ENCODE measurements at regions not wholly inside any gene's neighbourhood (a gene's known extent, or its start where the extent isn't known, plus 50 kb on each side); places are given as distances from the start of the nearest gene placed in this dataset.

DNA sequence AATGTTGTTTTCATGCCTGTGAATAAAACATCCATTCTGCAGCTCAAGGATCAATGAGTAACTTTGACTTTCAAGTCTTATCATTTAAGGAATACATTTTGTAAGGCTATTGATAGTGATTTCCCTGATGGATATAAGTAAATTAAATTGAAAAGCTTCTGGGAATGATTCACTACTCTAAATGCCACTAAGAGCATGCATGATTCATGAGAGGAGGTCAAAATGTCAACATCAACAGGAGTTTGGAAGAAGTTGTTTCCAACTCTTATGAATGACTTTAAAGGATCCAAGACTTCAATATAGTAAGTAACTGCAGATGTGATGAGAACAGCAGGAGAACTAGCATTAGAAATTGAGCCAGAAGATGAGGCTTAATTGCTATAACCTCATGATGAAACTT is 1487.3 kb downstream of the PCDH7 start:
- no peak for DNase-seq

GRCh38 chr4:32215277-32215676 is 1495.1 kb downstream of the PCDH7 start:
- no peak for DNase-seq

DNA sequence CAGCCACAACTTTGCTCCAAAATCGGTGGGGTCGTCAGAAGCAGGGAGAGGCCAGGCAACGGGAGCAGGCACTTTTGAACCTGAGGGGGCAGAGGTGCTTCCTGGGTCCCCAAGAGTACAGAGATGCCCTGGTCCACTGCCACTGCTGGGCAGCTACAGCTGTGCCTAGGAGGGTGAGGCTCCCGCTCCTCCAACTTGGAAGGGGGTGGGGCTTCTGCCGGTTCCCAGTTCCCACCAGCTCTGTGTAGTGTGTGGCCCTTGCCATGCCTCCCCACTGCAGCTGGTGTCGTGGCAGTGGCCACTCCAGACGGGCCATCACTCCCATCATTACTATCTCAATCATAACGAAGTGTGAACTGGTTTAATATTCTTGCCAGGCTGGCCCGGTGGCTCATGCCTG is 1496.3 kb downstream of the PCDH7 start:
- no peak for DNase-seq

DNA sequence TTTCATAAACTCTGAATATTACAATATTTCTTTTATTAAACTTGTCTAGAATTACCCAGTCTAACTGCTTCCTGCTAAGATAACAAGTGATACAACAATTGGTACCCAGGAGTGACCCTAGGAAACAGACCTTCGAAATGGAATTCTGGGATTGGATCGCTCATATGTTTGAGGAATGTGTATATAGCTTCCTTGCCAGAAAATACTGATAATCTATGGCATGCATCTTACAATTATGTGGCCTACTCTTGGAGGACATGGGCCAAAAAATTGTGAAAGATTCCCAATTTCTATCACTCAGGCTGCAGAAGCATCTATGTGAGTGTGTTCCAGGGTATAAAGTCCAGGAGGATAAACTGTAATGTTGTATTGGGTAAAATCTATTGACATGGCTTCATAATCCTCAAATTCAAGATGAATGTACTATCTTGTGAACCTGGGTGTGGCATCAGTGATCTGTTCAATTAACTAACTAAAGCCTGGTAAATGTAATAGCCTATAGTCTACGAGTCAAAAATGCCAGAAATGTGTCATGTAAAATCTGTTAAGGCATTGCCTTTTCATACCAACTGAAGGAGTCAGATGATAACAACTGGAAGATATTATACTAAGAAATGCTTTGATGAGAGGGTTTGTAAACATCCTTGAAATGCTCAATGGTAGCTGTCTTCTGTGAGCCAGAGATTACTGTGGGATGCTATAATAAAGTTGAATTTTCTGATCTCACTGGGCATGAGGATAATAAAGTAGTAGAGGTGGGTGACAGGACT is 1499.3 kb downstream of the PCDH7 start:
- no peak for DNase-seq

DNA sequence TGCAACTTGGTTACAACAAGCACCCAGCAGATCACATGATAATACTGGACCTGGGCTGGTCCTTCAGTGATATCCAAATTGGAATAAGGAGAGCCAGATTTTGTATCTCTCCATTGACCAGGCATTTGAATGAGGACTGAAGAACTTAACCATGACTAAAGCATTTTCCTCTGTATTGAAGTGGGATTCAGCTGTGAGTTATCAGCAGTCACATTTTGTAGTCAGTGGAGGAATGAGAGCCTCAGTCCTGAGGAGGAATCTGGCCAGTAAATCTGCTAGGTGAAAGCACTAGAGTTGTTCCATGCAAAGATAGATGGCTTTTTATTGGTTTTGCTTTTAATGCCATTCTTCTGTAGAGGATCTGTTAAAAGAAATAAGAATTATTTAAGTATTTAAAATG is 1506.0 kb downstream of the PCDH7 start:
- no peak for DNase-seq

- no peak for DNase-seq
These were observed 1506.6 kb downstream of the PCDH7 start for GRCh38 chr4:32226733-32227132.

DNA sequence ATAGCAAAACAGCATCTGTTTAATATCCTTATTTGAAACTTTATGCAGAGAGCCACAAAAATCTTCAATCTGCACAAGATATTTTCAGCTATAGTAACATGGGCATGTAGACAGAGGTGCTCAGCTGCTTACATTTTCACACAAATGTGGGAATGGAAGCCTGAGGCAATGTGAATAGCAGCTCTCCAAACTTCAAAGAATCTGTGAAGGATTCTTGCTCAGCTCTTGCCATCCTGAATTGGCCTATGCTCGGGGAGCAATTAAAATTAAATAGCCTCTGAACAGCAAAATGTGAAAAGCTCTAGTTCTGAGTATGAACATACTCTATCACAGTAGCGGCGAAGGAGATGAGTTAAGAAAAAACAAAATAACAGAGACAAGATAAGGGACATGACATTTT is 1523.8 kb downstream of the PCDH7 start:
- no peak for DNase-seq

DNA sequence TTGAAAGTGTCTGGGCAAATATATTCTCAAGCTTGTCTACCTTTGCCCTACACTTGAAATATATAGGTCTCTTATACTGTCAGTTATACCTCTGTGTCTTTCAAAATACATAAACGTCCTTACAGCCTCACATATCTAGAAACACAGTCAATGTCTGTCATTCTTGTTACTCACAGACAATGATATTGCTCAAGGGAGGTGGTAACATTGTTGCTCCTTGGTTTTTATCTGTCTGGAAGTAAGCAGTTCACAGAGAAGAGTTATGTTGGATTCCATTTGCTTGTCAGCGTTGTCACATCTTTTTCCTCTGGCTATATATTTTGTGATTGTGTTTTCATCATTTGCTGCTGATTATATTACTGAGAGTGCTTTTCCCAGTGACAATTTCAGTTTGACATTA is 1528.9 kb downstream of the PCDH7 start:
- DNase-seq = no peak

DNA sequence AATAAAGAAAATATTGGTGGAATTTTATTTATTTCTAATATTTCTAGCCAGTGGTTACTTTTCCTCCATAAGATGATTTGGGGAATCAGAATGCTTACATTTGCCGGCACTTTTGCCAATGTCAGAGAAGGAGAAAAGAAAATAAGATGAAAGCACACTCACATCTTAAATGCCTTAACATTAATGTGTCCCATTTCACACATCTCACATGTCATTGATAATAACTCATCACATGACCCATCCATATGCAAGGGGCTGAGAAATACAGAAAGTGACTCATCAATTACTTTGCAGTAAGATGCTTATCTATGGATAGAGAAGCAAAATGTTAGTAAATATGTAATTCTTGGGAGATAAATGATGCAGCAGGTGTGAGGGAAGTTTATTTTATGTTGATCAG is 1531.0 kb downstream of the PCDH7 start:
- DNase-seq = no peak

- no peak for DNase-seq
These were observed 1531.8 kb downstream of the PCDH7 start for GRCh38 chr4:32251926-32252325.

DNA sequence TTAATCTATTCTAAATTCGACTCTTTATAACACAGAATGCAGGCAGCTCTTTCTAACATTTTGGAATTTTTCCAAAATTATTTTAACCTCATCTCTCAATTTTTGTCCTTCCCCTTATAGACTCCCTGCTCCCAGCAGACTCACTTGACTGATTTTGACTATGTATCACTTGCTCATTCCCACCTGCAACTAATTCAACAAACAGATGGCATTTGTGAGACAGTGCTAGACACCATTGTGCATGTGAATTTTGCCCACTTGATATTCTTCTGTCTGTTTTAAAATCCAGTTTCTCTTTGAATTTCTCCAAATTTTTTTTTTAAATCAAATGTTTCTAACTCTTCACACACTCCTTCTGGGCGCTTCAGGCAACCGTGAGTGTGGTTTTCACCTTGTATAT is 1534.0 kb downstream of the PCDH7 start:
- DNase-seq = no peak

DNA sequence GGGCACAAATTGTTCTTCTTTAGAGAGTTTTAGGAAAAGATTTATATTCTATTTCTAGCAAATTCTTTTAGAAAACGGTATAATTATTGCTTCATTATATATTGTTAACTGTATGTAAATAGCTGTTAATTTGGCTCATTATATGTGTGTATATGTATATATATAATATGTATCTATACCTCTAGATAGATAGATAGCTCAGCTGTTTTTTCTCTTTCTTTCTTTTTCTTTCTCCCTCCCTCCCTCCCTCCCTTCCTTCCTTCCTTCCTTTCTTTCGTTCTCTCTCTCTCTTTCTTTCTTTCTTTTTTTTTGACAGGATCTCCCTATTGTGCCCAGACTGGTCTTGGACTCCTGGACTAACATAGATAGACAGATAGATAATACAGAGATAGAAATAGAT is 1538.8 kb downstream of the PCDH7 start:
- DNase-seq = no peak

GRCh38 chr4:32261196-32261595 is 1541.0 kb downstream of the PCDH7 start:
- no peak for DNase-seq

- DNase-seq = no peak
These were observed 1548.7 kb downstream of the PCDH7 start for GRCh38 chr4:32268863-32269262.

DNA sequence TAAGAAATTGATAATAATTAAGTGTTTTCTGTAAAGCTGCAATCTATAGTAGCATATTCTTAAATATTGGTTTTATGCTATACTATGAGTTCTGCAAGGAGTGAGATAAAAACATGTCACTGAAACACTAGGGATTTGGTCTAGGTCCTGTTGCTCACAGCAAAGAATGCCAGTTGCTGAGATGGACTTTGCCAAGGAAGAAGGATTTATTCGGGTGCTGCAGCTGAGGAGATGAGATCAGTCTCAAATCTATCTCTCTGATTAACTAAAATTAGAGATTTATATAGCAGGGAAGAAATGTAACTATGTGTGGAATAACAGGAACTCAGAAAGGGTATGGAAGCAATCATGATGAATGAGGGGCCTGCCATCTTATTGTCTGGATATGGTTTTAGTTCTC is 1569.9 kb downstream of the PCDH7 start:
- no peak for DNase-seq

- no peak for DNase-seq
These were observed 1598.8 kb downstream of the PCDH7 start for GRCh38 chr4:32318926-32319325.

- DNase-seq = no peak
These were observed 1601.3 kb downstream of the PCDH7 start for GRCh38 chr4:32321421-32321820.

DNA sequence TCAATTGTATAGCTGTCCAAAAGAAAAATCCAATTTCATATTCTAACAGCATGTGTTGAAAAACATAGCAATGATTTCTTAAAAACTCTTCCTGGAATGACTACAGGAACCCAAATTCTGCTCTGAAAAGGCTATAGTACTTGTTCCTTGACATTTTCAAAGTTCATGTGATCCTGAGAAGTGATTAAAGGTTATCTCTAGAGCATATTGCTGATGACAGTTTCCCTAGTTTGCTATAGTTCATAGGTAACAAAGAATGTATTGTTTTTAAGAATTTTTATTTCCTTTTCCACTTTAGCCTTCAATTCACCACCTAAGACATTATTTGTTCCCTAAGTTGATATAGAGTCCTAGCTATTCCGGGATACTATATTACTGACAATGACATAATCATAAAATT is 1614.6 kb downstream of the PCDH7 start:
- no peak for DNase-seq

DNA sequence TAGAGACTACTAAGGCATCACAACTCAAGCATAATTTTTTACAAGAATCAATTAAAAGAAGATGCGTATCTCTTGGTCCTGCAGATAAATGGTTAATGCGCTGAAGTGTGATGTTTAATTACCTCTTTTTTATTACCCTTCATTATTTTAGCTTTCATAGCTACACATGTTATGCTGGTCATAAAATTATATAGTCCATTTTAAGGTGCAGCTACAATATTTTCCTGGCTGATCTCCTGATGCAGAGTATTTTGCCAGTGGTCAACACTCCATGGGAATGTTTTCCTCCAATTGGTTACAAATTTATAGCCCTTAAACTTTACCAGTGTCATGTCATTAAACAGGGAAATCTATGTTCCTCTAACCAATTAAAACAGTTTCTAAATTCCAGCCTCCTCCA is 1617.2 kb downstream of the PCDH7 start:
- no peak for DNase-seq

DNA sequence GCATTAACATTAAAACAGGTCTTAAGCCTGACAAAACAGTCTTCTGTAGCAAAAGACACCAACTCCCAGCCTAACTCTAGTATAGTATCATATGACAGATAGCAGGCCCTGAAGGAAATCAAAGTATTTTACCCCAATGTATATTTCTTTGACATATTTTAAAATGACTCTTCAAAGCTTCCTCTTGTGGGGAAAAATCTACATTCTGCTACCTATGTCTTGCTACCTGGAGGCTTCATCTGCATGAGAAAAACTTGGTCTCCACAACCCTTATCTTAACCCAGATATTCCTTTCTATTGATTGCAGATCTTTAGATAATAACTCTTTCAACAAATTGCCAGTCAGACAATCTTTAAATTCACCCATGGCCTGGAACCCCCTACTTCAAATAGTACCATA is 1620.4 kb downstream of the PCDH7 start:
- DNase-seq = no peak

DNA sequence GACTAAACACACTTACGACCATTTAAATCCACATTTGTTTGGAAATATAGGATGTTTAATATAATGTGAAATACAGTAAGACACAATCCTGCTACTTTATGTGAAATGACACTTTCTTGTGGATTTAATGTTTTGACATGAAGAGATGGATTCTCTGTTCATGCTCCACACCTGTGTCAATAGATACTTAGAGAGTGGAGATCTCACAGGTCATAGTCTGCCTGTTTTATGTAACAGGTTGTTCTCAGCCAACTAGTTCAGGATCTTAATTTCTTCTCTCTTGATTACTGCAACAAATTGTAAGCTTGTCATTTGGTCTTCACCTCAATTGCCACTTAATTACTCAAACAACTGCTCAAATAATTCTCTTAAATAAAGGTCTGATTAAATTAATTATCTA is 1621.2 kb downstream of the PCDH7 start:
- no peak for DNase-seq

DNA sequence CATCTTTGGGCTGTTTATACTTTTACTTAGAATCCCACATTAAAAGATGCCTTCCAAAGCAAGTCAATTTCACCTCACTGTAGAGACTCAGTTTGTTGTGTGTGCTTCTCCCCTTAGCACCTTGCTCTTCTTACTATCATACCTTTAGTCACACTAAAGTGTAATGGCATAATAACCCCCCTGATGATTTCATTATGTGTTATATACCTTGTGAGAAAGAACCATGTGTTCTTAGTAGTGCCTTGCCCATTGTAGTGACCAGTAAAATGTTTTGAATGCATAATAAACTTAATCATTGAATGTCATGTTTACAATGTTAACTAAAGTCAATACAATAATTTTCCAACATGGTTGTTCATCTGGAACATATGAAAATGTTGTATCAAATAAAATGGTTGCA is 1621.9 kb downstream of the PCDH7 start:
- DNase-seq = no peak

DNA sequence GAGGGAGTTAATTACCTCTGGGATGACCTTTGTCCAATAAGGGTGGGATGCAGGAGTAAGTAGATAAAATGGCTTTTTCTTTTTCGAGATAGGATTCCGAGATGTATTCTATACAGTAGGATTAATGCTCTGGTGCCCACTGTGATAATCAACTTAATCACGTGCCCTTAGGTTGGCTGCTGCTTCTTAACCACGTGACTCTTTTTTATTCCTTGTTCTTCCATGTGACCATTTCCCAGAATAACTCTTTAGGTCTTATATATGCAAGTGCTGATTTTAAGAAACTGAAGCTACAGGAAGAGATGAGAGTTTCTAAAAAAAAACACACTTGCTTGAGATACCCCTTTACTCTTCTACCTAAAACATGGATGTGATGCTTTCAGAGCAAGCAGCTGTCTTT is 1628.9 kb downstream of the PCDH7 start:
- DNase-seq = no peak

DNA sequence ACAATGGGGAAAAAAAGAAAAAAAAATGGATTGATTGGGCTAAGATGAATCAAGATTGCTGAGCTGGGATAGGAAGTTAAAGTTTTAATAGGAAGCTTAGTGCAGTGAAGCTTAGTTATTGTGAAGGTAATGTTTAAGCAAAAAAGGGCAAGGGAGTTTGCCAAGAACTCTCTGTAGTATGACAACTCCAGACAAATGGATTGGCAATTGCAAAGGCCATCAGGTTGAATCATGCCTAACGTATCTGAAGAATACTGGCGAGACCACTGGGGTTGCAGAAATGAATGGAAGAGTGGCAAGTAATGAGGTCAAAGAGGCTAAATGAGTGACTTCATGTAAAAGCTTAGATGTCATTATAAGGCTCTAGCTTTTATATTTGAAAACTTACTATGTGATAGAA is 1654.0 kb downstream of the PCDH7 start:
- no peak for DNase-seq

DNA sequence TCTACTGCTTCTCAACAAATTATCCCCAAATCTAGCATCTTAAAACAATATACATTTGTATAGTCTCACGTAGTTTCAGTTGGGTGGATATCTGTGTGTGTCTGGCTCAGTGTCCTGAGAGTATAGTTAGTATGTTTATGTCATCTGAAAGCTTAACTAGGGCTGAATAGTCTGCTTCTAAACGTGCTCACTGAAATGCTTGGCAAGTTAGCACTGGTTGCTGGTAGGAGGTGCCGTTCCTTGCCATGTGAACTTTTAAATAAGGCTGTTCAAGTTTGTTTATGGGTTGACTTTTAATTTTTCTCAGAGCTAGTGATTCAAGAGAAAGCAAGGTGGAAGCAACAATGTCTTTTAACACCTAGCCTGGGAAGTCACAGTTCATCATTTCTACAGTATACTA is 1673.6 kb downstream of the PCDH7 start:
- no peak for DNase-seq

- no peak for DNase-seq
These were observed 1674.1 kb downstream of the PCDH7 start for GRCh38 chr4:32394255-32394654.
